WTC11 (cell line): ENCODE measurements at regions not wholly inside any gene's neighbourhood (a gene's known extent, or its start where the extent isn't known, plus 50 kb on each side); places are given as distances from the start of the nearest gene placed in this dataset.
A peak's percentile ranks its signal among the peaks of the same experiment; 100 is the strongest.

Experiments
- ATAC-seq: fragments of 200-7000 bp; cut with Tn5 transposase; 2 replicates; pipeline ENCODE4 v1.10.0; 2021; ENCODE audit warnings: mild to moderate bottlenecking, moderate library complexity
- CTCF ChIA-PET: fragments of 300-600 bp; sonication (Branson Sonifier 250); formaldehyde crosslinking; loops from one replicate; lab custom pipeline; 2021; ENCODE audit warnings: antibody characterized with exemption; lab: Charles Lee
- POLR2A ChIA-PET: fragments of 350-600 bp; sonication (Branson Sonifier 250); formaldehyde crosslinking; loops from one replicate; lab custom pipeline; 2021; ENCODE audit warnings: antibody characterized with exemption; lab: Charles Lee
- DNase-seq: peaks from one replicate; pipeline ENCODE4 v3.0.0; 2021; ENCODE audit warnings: low spot score
- H3K27ac Mint-ChIP-seq: 2 replicates; pipeline ENCODE4 v1.8.0; 2021; ENCODE audit warnings: mixed read lengths
- H3K27me3 Mint-ChIP-seq: 2 replicates; pipeline ENCODE4 v1.8.0; 2021; ENCODE audit warnings: low read depth, mild to moderate bottlenecking, moderate library complexity, mixed read lengths
- H3K36me3 Mint-ChIP-seq: 2 replicates; pipeline ENCODE4 v1.8.0; 2021; ENCODE audit warnings: mixed read lengths
- H3K4me1 Mint-ChIP-seq: 2 replicates; pipeline ENCODE4 v1.8.0; 2022; ENCODE audit warnings: mixed read lengths
- H3K4me3 Mint-ChIP-seq: 2 replicates; pipeline ENCODE4 v1.8.0; 2021; ENCODE audit warnings: mild to moderate bottlenecking, moderate library complexity, mixed read lengths
- H3K9me3 Mint-ChIP-seq: 2 replicates; pipeline ENCODE4 v1.8.0; 2021; ENCODE audit warnings: mixed read lengths
- FOXP1 ChIP-seq: sonication (generic); formaldehyde crosslinking; IDR thresholded peaks from 2 replicates; pipeline ENCODE4 v1.8.0; 2022; ENCODE audit warnings: missing genetic modification reagents, mild to moderate bottlenecking, moderate library complexity, borderline replicate concordance
- GABPB1 ChIP-seq: sonication (generic); formaldehyde crosslinking; IDR thresholded peaks from 2 replicates; pipeline ENCODE4 v1.8.1; 2023; ENCODE audit warnings: mild to moderate bottlenecking, missing genetic modification reagents
- IRF2 ChIP-seq: sonication (generic); formaldehyde crosslinking; IDR thresholded peaks from 2 replicates; pipeline ENCODE4 v1.8.0; 2022; ENCODE audit warnings: low read depth, missing genetic modification reagents, borderline replicate concordance
- OVOL2 ChIP-seq: fragments of 250-450 bp; sonication (Bioruptor Pico); IDR thresholded peaks from 2 replicates; pipeline ENCODE4 v1.9.0; 2021; ENCODE audit warnings: mild to moderate bottlenecking, borderline replicate concordance
- SOX15 ChIP-seq: fragments of 250-450 bp; sonication (Bioruptor Pico); IDR thresholded peaks from 2 replicates; pipeline ENCODE4 v1.9.0; 2021; ENCODE audit warnings: mild to moderate bottlenecking
- TEAD4 ChIP-seq: sonication (generic); formaldehyde crosslinking; IDR thresholded peaks from 2 replicates; pipeline ENCODE4 v1.8.0; 2022; ENCODE audit warnings: mild to moderate bottlenecking, missing genetic modification reagents
- ZBTB21 ChIP-seq: sonication (generic); formaldehyde crosslinking; IDR thresholded peaks from 2 replicates; pipeline ENCODE4 v1.8.1; 2023; ENCODE audit warnings: mild to moderate bottlenecking, missing genetic modification reagents, borderline replicate concordance
- ZNF138 ChIP-seq: sonication (generic); formaldehyde crosslinking; conservative IDR thresholded peaks from 2 replicates; pipeline ENCODE4 v1.8.1; 2022; ENCODE audit warnings: mild to moderate bottlenecking, moderate library complexity, missing genetic modification reagents
- ZNF423 ChIP-seq: fragments of 250-450 bp; sonication (Bioruptor Pico); IDR thresholded peaks from 2 replicates; pipeline ENCODE4 v2.1.2; 2022; ENCODE audit warnings: mild to moderate bottlenecking, moderate library complexity
- TF ChIP-seq, protein P1 (sequence below): sonication (generic); formaldehyde crosslinking; IDR thresholded peaks from 2 replicates; pipeline ENCODE4 v1.8.0; 2023; ENCODE audit warnings: missing genetic modification reagents
- TF ChIP-seq, protein P2 (sequence below): fragments of 250-450 bp; sonication (Bioruptor Pico); conservative IDR thresholded peaks from 2 replicates; pipeline ENCODE4 v1.9.0; 2021; ENCODE audit warnings: mild to moderate bottlenecking
- TF ChIP-seq, protein P3 (sequence below): sonication (generic); formaldehyde crosslinking; IDR thresholded peaks from 2 replicates; pipeline ENCODE4 v1.8.0; 2022; ENCODE audit warnings: mild to moderate bottlenecking, missing genetic modification reagents
- TF ChIP-seq, protein P4 (sequence below): sonication (generic); formaldehyde crosslinking; IDR thresholded peaks from 2 replicates; pipeline ENCODE4 v1.8.1; 2022; ENCODE audit warnings: missing genetic modification reagents, borderline replicate concordance
- TF ChIP-seq, protein P5 (sequence below): sonication (generic); formaldehyde crosslinking; IDR thresholded peaks from 2 replicates; pipeline ENCODE4 v1.8.0; 2023; ENCODE audit warnings: mild to moderate bottlenecking, missing genetic modification reagents
- TF ChIP-seq, protein P6 (sequence below): sonication (generic); formaldehyde crosslinking; IDR thresholded peaks from 2 replicates; pipeline ENCODE4 v1.8.1; 2022; ENCODE audit warnings: low read depth, mild to moderate bottlenecking, moderate library complexity, missing genetic modification reagents, borderline replicate concordance
- TF ChIP-seq, protein P7 (sequence below): sonication (generic); formaldehyde crosslinking; IDR thresholded peaks from 2 replicates; pipeline ENCODE4 v1.8.1; 2023; ENCODE audit warnings: mild to moderate bottlenecking, moderate library complexity, missing genetic modification reagents

DNA sequence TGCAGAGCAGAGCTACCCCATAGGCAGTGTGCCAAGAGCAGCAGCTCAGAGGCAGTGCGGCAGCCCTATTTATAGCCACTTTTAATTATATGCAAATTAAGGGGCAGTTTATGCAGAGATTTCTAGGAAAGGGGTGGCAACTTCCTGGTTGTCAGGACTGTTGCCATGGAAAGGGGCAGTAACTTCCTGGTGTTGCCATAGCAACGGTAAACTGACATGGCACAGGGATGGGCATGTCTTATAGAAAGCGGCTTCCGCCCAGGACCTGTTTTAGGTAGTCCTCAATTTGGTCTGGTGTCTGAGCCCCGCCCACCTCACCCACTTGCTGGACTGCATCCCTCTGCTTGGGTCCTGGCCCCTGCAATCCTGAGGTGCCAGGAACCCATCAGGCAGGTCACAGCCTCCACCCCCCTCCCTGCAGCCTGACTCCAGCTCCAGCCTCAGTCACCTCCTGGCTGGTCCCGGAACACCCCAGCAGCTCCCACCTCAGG, 115.8 kb downstream of the TMEM130 start (continued):
- no peak for TF ChIP-seq SOX15
- TF ChIP-seq, protein P1, sequence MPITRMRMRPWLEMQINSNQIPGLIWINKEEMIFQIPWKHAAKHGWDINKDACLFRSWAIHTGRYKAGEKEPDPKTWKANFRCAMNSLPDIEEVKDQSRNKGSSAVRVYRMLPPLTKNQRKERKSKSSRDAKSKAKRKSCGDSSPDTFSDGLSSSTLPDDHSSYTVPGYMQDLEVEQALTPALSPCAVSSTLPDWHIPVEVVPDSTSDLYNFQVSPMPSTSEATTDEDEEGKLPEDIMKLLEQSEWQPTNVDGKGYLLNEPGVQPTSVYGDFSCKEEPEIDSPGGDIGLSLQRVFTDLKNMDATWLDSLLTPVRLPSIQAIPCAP (CRISPR knock-in tag), result no peak
- no peak for TF ChIP-seq ZNF138 (CRISPR knock-in tag)

DNA sequence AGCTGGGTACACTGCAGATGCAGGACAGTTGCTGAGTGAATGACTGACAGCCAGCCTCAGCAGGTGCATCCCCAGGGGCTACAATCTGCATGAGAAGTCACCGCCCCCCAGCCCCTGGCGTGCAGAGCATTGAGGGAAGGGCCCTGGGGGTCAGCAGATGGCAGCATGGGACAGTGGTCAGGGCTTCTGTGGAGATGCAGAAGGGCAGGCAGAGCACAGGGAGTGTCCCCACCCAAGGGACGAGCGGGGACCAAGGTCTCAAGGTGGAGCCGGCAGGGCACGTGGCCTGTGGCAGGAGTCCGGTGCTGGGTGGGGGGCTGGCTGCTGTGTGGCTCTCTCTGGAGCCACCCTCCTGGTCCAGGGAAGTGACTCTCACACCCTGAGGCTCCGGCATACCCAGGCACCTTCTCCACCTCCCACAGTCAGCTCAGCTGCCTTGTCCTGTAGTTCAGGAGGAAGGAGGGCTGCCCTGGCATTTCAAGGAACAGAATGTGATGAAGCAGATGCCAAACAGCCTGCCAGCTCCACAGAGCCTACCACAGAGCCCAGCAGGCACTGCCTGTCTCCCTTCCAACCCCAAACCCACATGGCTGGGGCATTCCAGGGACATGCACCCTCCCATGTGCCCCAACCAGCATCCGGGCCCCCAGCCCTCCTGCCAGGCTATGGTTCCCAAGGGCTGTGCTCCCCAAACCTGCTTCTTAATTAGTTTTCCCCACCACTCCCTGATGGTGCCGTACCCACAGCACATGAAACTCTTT, 114.5 kb downstream of the TMEM130 start:
- TF ChIP-seq FOXP1 (CRISPR knock-in tag) (no peak), ZNF423 (CRISPR knock-in tag) (0 out of 2 replicates have a peak, but pooled peaks have one; percentile 3)
- TF ChIP-seq, protein P2, sequence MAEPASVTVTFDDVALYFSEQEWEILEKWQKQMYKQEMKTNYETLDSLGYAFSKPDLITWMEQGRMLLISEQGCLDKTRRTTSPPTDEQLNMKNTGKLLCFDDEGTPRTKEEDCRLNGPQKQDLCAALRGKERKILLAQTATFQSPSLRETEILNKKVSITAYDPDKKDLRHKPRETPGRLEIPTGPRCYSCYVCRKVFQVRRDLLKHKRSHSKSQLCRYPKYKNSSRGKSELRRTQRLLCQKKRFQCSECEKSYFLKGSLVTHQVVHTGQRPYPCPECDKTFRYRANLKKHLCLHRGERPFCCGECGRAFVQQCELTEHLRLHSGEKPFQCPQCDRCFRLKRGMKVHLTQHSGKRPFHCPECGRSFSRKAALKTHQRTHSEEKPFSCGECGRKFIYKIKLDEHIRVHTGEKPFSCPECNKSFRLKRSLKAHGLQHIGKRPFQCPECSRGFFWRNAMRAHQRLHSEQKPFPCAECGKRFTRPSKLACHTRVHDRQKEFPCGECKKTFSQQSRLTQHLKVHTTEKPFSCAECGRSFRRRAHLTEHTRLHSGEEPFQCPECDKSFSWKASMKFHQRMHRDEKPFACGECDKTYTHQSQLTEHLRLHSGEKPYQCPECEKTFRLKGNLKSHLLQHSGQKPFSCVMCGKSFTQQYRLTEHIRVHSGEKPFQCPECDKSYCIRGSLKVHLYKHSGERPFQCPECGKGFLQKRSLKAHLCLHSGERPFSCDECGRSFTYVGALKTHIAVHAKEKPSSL (CRISPR knock-in tag), result no peak
- TF ChIP-seq, protein P3, sequence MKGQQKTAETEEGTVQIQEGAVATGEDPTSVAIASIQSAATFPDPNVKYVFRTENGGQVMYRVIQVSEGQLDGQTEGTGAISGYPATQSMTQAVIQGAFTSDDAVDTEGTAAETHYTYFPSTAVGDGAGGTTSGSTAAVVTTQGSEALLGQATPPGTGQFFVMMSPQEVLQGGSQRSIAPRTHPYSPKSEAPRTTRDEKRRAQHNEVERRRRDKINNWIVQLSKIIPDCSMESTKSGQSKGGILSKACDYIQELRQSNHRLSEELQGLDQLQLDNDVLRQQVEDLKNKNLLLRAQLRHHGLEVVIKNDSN (CRISPR knock-in tag), result no peak
- 0 out of 2 replicates have a peak, but pooled peaks cover 4% of the 10 kb centered on the region for H3K9me3 Mint-ChIP-seq
- no peaks in the 10 kb centered on the region for H3K36me3 Mint-ChIP-seq
- peak; percentile 49 for DNase-seq
- H3K27me3 Mint-ChIP-seq, result no peaks in the 10 kb centered on the region
- peaks cover 3% of the 10 kb centered on the region; the same call in 1 of the 2 replicates for H3K4me1 Mint-ChIP-seq
- ChIA-PET CTCF (interaction anchor here (0.7 to 3.1 kb wide), 7 partner anchors 10 to 86 kb away, joined by 3 to 25 read pairs (median 11); no protein-coding TSS in a partner anchor), POLR2A (no interaction called here)
- H3K4me3 Mint-ChIP-seq, result no peak overlapping the region
- H3K27ac Mint-ChIP-seq, result no peak overlapping the region
- ATAC-seq, result peak; percentile 41; the same call in 1 of the 2 replicates

DNA sequence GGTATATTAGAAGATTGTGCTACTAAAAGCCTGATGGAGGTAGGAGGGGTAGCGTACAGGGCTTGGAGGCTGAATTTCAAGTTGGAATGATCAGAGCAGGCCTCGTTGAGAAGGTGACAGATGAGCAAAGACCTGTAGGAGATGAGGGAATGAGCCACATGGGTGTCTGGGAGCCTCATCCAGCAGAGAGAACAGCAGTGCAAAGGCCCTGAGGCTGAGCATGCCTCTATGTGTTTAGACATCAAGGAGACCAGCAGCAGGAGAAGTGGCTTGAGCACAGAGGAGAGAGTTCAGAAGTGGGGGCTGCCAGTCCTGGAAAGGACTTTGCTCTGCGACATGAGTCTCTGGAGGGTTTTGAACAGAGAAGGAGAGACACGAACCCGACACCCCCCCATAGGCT, 111.7 kb downstream of the TMEM130 start:
- peaks cover 3% of the 10 kb centered on the region; the same call in 1 of the 2 replicates for H3K4me1 Mint-ChIP-seq
- TF ChIP-seq, protein P4, sequence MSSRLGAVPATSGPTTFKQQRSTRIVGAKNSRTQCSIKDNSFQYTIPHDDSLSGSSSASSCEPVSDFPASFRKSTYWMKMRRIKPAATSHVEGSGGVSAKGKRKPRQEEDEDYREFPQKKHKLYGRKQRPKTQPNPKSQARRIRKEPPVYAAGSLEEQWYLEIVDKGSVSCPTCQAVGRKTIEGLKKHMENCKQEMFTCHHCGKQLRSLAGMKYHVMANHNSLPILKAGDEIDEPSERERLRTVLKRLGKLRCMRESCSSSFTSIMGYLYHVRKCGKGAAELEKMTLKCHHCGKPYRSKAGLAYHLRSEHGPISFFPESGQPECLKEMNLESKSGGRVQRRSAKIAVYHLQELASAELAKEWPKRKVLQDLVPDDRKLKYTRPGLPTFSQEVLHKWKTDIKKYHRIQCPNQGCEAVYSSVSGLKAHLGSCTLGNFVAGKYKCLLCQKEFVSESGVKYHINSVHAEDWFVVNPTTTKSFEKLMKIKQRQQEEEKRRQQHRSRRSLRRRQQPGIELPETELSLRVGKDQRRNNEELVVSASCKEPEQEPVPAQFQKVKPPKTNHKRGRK (CRISPR knock-in tag), result no peak
- TF ChIP-seq OVOL2 (CRISPR knock-in tag), result no peak
- TF ChIP-seq, protein P5, sequence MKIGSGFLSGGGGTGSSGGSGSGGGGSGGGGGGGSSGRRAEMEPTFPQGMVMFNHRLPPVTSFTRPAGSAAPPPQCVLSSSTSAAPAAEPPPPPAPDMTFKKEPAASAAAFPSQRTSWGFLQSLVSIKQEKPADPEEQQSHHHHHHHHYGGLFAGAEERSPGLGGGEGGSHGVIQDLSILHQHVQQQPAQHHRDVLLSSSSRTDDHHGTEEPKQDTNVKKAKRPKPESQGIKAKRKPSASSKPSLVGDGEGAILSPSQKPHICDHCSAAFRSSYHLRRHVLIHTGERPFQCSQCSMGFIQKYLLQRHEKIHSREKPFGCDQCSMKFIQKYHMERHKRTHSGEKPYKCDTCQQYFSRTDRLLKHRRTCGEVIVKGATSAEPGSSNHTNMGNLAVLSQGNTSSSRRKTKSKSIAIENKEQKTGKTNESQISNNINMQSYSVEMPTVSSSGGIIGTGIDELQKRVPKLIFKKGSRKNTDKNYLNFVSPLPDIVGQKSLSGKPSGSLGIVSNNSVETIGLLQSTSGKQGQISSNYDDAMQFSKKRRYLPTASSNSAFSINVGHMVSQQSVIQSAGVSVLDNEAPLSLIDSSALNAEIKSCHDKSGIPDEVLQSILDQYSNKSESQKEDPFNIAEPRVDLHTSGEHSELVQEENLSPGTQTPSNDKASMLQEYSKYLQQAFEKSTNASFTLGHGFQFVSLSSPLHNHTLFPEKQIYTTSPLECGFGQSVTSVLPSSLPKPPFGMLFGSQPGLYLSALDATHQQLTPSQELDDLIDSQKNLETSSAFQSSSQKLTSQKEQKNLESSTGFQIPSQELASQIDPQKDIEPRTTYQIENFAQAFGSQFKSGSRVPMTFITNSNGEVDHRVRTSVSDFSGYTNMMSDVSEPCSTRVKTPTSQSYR (CRISPR knock-in tag), result no peak
- TF ChIP-seq ZNF423 (CRISPR knock-in tag), result no peak
- TF ChIP-seq, protein P6, sequence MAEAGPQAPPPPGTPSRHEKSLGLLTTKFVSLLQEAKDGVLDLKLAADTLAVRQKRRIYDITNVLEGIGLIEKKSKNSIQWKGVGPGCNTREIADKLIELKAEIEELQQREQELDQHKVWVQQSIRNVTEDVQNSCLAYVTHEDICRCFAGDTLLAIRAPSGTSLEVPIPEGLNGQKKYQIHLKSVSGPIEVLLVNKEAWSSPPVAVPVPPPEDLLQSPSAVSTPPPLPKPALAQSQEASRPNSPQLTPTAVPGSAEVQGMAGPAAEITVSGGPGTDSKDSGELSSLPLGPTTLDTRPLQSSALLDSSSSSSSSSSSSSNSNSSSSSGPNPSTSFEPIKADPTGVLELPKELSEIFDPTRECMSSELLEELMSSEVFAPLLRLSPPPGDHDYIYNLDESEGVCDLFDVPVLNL (CRISPR knock-in tag), result no peak
- TF ChIP-seq ZBTB21 (CRISPR knock-in tag), result no peak
- TF ChIP-seq GABPB1, result no peak
- no peak for TF ChIP-seq TEAD4 (CRISPR knock-in tag)
- no peak for TF ChIP-seq IRF2 (CRISPR knock-in tag)
- TF ChIP-seq, protein P7, sequence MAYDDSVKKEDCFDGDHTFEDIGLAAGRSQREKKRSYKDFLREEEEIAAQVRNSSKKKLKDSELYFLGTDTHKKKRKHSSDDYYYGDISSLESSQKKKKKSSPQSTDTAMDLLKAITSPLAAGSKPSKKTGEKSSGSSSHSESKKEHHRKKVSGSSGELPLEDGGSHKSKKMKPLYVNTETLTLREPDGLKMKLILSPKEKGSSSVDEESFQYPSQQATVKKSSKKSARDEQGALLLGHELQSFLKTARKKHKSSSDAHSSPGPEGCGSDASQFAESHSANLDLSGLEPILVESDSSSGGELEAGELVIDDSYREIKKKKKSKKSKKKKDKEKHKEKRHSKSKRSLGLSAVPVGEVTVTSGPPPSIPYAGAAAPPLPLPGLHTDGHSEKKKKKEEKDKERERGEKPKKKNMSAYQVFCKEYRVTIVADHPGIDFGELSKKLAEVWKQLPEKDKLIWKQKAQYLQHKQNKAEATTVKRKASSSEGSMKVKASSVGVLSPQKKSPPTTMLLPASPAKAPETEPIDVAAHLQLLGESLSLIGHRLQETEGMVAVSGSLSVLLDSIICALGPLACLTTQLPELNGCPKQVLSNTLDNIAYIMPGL (CRISPR knock-in tag), result no peak
- no peak for TF ChIP-seq SOX15

More for the DNA sequence above, 111.7 kb downstream of the TMEM130 start:
- POLR2A ChIA-PET, result no interaction called here
- Mint-ChIP-seq H3K9me3 (0 out of 2 replicates have a peak, but pooled peaks cover 4% of the 10 kb centered on the region), H3K27me3 (no peaks in the 10 kb centered on the region; the same call in 1 of the 2 replicates), H3K4me3 (no peak overlapping the region), H3K36me3 (no peaks in the 10 kb centered on the region), H3K27ac (no peak overlapping the region)
- ATAC-seq (no peak), DNase-seq (no peak)
- CTCF ChIA-PET, result no interaction called here
